IMR-90 (cell line): ENCODE measurements at regions not wholly inside any gene's neighbourhood (a gene's known extent, or its start where the extent isn't known, plus 50 kb on each side); places are given as distances from the start of the nearest gene placed in this dataset.

Experiments used
- BHLHE40 ChIP-seq: fragments of 150-350 bp; IDR thresholded peaks from 2 replicates; pipeline ENCODE4 v1.6.1; 2016; ENCODE audit warnings: mild to moderate bottlenecking, low read depth, low read length
- CEBPB ChIP-seq: IDR thresholded peaks from 2 replicates; pipeline ENCODE4 v1.6.1; 2012; ENCODE audit warnings: low read depth, low read length, improper control_type of control experiment
- CHD1 ChIP-seq: IDR thresholded peaks from 2 replicates; pipeline ENCODE4 v1.6.1; 2012; ENCODE audit warnings: low read depth, low read length, improper control_type of control experiment
- CTCF ChIP-seq: conservative IDR thresholded peaks from 2 replicates; pipeline ENCODE4 v1.5.1; 2012; ENCODE audit warnings: mild to moderate bottlenecking, low read depth, low read length, improper control_type of control experiment
- FOS ChIP-seq: fragments of 150-350 bp; IDR thresholded peaks from 2 replicates; pipeline ENCODE4 v1.6.1; 2016; ENCODE audit warnings: low read depth, low read length
- MAFK ChIP-seq: IDR thresholded peaks from 2 replicates; pipeline ENCODE4 v1.6.1; 2012; ENCODE audit warnings: low read depth, low read length, improper control_type of control experiment
- MAZ ChIP-seq: IDR thresholded peaks from 2 replicates; pipeline ENCODE4 v1.6.1; 2012; ENCODE audit warnings: low read depth, mild to moderate bottlenecking, low read length, improper control_type of control experiment, moderate library complexity, borderline replicate concordance
- MXI1 ChIP-seq: IDR thresholded peaks from 2 replicates; pipeline ENCODE4 v1.6.1; 2012; ENCODE audit warnings: low read depth, mild to moderate bottlenecking, low read length, moderate library complexity, borderline replicate concordance
- POLR2A ChIP-seq: IDR thresholded peaks from 2 replicates; pipeline ENCODE4 v1.6.1; 2012; ENCODE audit warnings: mild to moderate bottlenecking, low read depth, low read length
- RAD21 ChIP-seq: IDR thresholded peaks from 2 replicates; pipeline ENCODE4 v1.6.1; 2012; ENCODE audit warnings: low read length, improper control_type of control experiment
- RCOR1 ChIP-seq: IDR thresholded peaks from 2 replicates; pipeline ENCODE4 v1.6.1; 2012; ENCODE audit warnings: mild to moderate bottlenecking, low read length, improper control_type of control experiment; ENCODE audit not compliant: insufficient replicate concordance
- RFX5 ChIP-seq: IDR thresholded peaks from 2 replicates; pipeline ENCODE4 v1.8.0; 2012; ENCODE audit warnings: low read depth, mild to moderate bottlenecking, low read length, moderate library complexity
- SMC3 ChIP-seq: fragments of 150-350 bp; IDR thresholded peaks from 2 replicates; pipeline ENCODE4 v1.6.1; 2016; ENCODE audit warnings: low read depth, mild to moderate bottlenecking, antibody characterized with exemption, low read length, moderate library complexity
- USF2 ChIP-seq: fragments of 150-350 bp; IDR thresholded peaks from 2 replicates; pipeline ENCODE4 v1.6.1; 2017; ENCODE audit warnings: mild to moderate bottlenecking, antibody characterized with exemption, low read length, low read depth

DNA sequence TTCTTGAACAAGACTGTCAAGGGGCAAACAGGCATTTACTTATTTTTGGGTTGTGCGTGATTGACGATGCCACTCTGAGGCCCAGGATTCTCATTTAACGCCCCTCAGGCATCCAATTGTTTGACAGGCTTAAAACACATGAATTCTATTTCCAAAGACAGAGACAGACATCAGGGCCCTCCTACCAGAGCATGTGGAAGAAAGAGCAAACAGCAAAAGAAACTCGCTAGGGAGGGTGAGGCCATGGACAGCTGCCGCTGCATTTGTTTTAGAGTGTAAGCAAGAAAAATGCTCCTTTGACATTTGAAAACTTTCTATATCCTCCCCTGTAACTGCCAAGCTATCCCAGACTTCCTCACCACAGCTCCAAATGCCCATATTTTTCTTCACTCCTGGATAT, 410.1 kb downstream of the NPIPA8 start:
- no peak for TF ChIP-seq CEBPB
- TF ChIP-seq POLR2A = no peak
- TF ChIP-seq RFX5 = no peak
- TF ChIP-seq CTCF = no peak
- no peak for TF ChIP-seq MAFK
- TF ChIP-seq MAZ = no peak
- TF ChIP-seq RCOR1 = no peak
- no peak for TF ChIP-seq USF2
- TF ChIP-seq CHD1 = no peak
- TF ChIP-seq MXI1 = no peak
- TF ChIP-seq SMC3 = no peak
- no peak for TF ChIP-seq RAD21
- TF ChIP-seq FOS = no peak
- TF ChIP-seq BHLHE40 = no peak
